Dendritic cell treated with granulocyte-macrophage colony-stimulating factor and Interleukin-4, amounts not matched to agents 40 ng/mL and 50 ng/mL, for 4 days (primary cell): ENCODE measurements at regions not wholly inside any gene's neighbourhood (a gene's known extent, or its start where the extent isn't known, plus 50 kb on each side); places are given as distances from the start of the nearest gene placed in this dataset.

Experiments
- H3K27ac Mint-ChIP-seq: one replicate; pipeline ENCODE4 v1.8.0; 2022; ENCODE audit warnings: mild to moderate bottlenecking, mixed read lengths
- H3K27me3 Mint-ChIP-seq: one replicate; pipeline ENCODE4 v1.8.0; 2022; ENCODE audit warnings: mild to moderate bottlenecking, mixed read lengths
- H3K36me3 Mint-ChIP-seq: one replicate; pipeline ENCODE4 v1.8.0; 2022; ENCODE audit warnings: low read depth, mixed read lengths
- H3K4me1 Mint-ChIP-seq: one replicate; pipeline ENCODE4 v1.8.0; 2022; ENCODE audit warnings: low read depth, mixed read lengths
- H3K4me3 Mint-ChIP-seq: one replicate; pipeline ENCODE4 v1.8.0; 2022; ENCODE audit warnings: mild to moderate bottlenecking, moderate library complexity, mixed read lengths
- H3K9me3 Mint-ChIP-seq: one replicate; pipeline ENCODE4 v1.8.0; 2022; ENCODE audit warnings: mixed read lengths
- intact Hi-C: fragments of 100-400 bp; cut with micrococcal nuclease; formaldehyde crosslinking; loops from one replicate; pipeline ENCODE4 v1.15.0; 2022

DNA sequence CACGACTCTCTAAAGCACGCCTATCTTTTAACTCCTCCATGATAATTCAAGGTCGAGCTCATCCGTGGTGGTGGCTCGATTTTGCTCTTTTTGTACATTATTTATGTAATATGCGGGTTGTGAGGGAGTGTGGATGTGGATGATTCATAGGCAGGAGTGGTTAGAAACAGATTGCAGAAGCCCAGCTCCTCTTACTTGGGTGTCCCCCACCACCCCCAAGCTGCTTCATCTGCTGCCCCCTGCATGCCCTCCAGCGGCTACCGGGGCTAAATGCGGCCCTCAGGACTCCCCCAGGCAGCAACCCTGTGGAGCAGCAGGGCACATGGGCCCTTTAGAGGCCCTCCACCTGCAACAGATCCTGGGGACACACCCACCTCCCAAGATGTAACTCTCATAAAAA is 111.5 kb upstream of the SELENOK start:
- no peaks in the 10 kb centered on the region for H3K4me1 Mint-ChIP-seq
- no peaks in the 10 kb centered on the region for H3K9me3 Mint-ChIP-seq
- no peak overlapping the region for H3K4me3 Mint-ChIP-seq
- peaks cover 6% of the 10 kb centered on the region for H3K27me3 Mint-ChIP-seq
- no peak overlapping the region for H3K27ac Mint-ChIP-seq
- intact Hi-C loops = no loop called here
- no peaks in the 10 kb centered on the region for H3K36me3 Mint-ChIP-seq

DNA sequence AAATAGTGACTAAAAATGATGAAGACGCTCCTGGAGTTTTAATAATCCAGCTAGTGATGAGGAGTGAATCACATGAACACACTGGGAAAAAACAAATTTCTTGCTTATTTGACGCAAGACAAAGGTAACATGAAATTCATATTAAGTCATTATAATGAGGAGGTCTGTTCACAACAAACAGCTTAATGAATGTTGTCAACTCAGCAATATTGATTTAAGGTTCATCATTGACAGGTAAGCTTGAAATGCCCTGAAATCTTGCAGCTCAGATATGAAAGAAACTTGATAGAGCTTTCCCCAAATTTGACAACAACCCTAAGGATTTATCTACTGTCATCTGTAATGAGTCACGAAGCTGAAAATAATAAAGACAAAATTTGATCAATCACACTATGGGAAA is 108.1 kb upstream of the SELENOK start:
- Mint-ChIP-seq H3K4me1 (peaks cover 6% of the 10 kb centered on the region), H3K4me3 (no peak overlapping the region), H3K27me3 (peaks cover 13% of the 10 kb centered on the region), H3K27ac (no peak overlapping the region), H3K36me3 (no peaks in the 10 kb centered on the region), H3K9me3 (no peaks in the 10 kb centered on the region)
- intact Hi-C loops = no loop called here

DNA sequence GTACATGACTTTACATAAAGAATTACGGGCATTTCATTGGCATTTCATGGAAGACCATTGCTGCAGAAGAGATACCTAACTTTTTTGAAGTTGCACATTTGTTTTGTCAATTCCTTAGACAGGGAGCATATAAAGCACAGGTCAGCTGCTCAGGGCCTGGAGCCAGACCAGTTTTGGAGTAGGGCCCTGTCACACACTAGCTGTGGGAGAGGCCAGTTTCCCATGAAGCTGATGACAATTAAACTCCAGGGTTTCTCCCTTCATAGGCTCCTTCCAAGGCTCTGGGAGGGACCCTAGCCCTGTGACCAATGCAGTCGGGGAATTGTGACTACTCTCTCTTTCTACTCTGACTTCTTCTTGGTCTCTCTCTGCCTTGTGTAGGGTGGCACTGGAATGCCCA is 107.3 kb upstream of the SELENOK start:
- Mint-ChIP-seq H3K4me3 (no peak overlapping the region), H3K36me3 (no peaks in the 10 kb centered on the region), H3K4me1 (peaks cover 6% of the 10 kb centered on the region), H3K27ac (no peak overlapping the region), H3K9me3 (no peaks in the 10 kb centered on the region), H3K27me3 (peaks cover 14% of the 10 kb centered on the region)
- intact Hi-C loops = no loop called here

DNA sequence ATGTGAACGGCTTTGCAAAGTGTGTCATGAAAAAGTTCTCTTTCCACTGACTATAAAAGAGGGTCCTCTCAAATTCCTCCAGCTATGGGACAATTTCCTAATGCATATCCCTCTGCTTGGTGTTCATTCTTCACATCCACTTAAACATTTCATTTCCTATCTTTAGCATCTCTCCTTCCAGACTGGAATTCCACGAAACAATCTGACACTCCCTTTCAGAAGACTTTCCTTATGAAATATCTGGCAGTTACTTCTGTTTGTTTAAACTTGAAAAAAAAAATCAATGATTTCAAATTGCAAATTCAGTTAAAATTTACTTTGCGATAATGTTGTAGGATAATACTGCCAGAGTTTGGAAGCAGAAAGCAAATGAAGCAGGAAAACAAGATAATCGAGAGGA is 105.8 kb upstream of the SELENOK start:
- intact Hi-C loops = no loop called here
- peaks cover 6% of the 10 kb centered on the region for H3K4me1 Mint-ChIP-seq
- no peak overlapping the region for H3K4me3 Mint-ChIP-seq
- H3K36me3 Mint-ChIP-seq = no peaks in the 10 kb centered on the region
- H3K9me3 Mint-ChIP-seq = no peaks in the 10 kb centered on the region
- H3K27ac Mint-ChIP-seq = no peak overlapping the region
- H3K27me3 Mint-ChIP-seq = peaks cover 15% of the 10 kb centered on the region

DNA sequence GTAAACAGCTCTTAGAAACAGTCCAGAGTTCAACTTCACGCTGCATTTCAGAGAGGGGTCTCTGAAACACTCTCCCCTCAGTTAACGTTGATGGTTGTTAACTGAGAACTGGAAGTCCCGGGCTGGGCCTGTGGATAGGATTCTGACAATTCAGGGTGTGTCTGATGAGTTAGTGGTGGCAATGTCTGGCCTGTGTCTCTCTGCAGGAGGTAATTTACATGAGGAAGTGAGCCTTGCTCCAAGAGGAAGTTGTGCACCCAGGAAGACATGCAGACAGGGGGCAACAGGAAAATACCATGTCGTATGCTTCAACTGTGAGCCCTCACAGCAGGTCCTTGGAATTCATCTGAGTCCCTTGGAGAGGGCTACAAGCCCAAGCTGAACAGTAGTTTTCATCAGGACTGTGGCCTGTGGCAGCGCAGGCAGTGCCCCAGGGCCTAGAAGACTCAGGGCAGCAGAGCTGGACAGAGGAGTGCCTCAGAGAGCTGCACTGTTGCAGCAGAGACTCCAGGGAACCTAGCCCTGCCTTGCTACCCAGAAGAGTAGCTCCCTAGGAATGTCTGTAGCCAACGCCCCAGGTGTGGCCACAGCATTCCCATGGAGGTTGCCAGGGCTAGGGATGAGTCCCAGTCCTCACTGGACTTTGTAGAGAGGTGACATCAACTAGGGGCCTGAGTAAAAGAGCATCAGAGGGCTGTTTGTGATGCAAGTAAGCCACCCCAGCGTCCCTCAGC is 104.6 kb upstream of the SELENOK start:
- Mint-ChIP-seq H3K4me3 (no peak overlapping the region), H3K9me3 (no peaks in the 10 kb centered on the region), H3K4me1 (peaks cover 6% of the 10 kb centered on the region), H3K36me3 (no peaks in the 10 kb centered on the region), H3K27ac (no peak overlapping the region), H3K27me3 (peaks cover 17% of the 10 kb centered on the region)
- intact Hi-C loops = no loop called here

- H3K4me1 Mint-ChIP-seq = peaks cover 6% of the 10 kb centered on the region
- no peaks in the 10 kb centered on the region for H3K9me3 Mint-ChIP-seq
- no peaks in the 10 kb centered on the region for H3K36me3 Mint-ChIP-seq
- no peak overlapping the region for H3K27ac Mint-ChIP-seq
- peaks cover 17% of the 10 kb centered on the region for H3K27me3 Mint-ChIP-seq
- no peak overlapping the region for H3K4me3 Mint-ChIP-seq
- intact Hi-C loops = no loop called here
Observed at GRCh38 chr3:53994986-53995603, 103.4 kb upstream of the SELENOK start.

GRCh38 chr3:53991240-53991639 is 99.6 kb upstream of the SELENOK start:
- peaks cover 4% of the 10 kb centered on the region for H3K4me1 Mint-ChIP-seq
- peaks cover 7% of the 10 kb centered on the region for H3K27me3 Mint-ChIP-seq
- no peaks in the 10 kb centered on the region for H3K9me3 Mint-ChIP-seq
- H3K36me3 Mint-ChIP-seq = no peaks in the 10 kb centered on the region
- no peak overlapping the region for H3K4me3 Mint-ChIP-seq
- no peak overlapping the region for H3K27ac Mint-ChIP-seq
- intact Hi-C loops = no loop called here

DNA sequence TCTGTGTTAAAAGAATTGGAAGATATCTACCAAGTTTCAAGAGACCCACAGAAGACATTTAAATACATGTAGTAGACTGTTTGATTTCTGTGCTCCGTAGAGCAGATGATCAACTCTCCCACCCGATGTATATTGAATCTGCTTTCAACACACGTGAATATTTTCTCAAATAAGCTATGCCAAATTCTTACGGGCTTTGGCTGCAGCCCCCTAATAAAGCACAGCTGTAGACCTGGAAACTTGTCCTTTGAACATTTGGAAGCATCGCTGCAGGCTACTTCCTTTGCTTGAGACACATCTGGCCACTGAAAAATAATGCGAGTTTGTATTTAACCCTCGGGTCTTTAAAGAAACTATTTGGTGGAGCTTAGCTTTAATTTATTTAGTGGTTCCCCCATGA is 98.3 kb upstream of the SELENOK start:
- intact Hi-C loops = no loop called here
- no peaks in the 10 kb centered on the region for H3K4me1 Mint-ChIP-seq

DNA sequence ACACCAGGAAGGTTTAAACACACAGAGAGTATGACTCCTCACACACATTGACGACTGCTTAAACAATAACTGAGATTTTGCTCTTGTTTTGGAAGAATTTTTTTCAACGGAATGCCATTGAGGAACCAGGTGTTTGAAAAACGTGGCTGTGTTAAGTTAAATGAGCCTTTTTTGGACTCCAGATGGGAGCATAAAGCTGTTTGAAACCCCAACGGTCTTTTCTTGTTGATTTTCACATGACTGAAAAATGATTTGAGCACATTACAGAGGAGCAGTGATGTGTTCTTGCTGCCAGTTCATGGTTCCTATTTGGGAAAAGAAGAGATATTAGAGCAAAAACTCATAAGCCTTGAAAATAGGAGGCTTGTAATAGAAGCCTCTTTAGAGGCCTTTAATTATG is 97.8 kb upstream of the SELENOK start:
- no peaks in the 10 kb centered on the region for H3K4me1 Mint-ChIP-seq
- no peaks in the 10 kb centered on the region for H3K36me3 Mint-ChIP-seq
- H3K27ac Mint-ChIP-seq = no peak overlapping the region
- H3K27me3 Mint-ChIP-seq = peaks cover 6% of the 10 kb centered on the region
- H3K9me3 Mint-ChIP-seq = peaks cover 3% of the 10 kb centered on the region
- intact Hi-C loops = no loop called here
- no peak overlapping the region for H3K4me3 Mint-ChIP-seq

More for the DNA sequence above, 98.3 kb upstream of the SELENOK start:
- Mint-ChIP-seq H3K4me3 (no peak overlapping the region), H3K27me3 (peaks cover 7% of the 10 kb centered on the region), H3K36me3 (no peaks in the 10 kb centered on the region), H3K9me3 (no peaks in the 10 kb centered on the region), H3K27ac (no peak overlapping the region)

DNA sequence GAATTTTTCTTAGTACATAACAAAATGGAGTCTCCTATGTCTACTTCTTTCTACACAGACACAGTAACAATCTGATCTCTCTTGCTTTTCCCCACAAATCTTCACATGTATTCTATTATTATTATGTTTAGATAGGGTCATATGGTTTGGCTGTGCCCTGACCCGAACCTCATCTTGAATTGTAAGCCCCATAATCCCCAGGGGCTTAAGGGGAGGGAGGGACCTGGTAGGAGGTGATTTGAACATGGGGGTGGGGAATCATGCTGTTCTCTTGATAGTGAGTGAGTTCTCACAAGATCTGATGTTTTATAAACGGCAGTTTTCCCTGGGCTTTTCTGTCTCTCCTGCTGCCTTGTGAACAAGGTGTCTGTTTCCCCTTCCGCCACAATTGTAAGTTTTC is 86.7 kb upstream of the SELENOK start:
- Mint-ChIP-seq H3K27ac (no peak overlapping the region), H3K4me3 (no peak overlapping the region), H3K4me1 (no peaks in the 10 kb centered on the region), H3K27me3 (peaks cover 7% of the 10 kb centered on the region), H3K9me3 (peaks cover 17% of the 10 kb centered on the region), H3K36me3 (no peaks in the 10 kb centered on the region)
- intact Hi-C loops = no loop called here

DNA sequence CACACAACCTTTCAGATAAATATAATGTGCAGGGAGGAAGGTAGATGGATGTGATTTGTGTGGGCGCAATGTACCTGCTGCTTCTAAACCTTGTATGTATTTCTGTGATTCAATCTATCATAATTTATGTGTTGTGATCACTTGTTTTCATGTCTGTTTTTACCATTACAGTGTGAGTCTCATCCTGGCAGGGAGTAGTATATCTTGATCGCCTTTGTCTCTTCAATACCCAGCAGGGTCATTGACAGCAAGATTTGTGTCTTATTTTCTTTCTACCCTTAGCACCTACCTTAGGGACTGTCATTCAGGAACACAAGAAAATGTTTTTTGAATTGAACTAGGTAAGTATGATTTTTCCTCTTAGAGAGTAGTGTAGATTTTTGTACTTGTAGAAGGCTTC is 83.7 kb upstream of the SELENOK start:
- Mint-ChIP-seq H3K36me3 (no peaks in the 10 kb centered on the region), H3K4me1 (no peaks in the 10 kb centered on the region), H3K4me3 (no peak overlapping the region), H3K27ac (no peak overlapping the region), H3K27me3 (peaks cover 7% of the 10 kb centered on the region), H3K9me3 (peaks cover 36% of the 10 kb centered on the region)
- intact Hi-C loops = no loop called here

GRCh38 chr3:53974324-53974723 is 82.7 kb upstream of the SELENOK start:
- intact Hi-C loops = no loop called here
- Mint-ChIP-seq H3K4me1 (no peaks in the 10 kb centered on the region), H3K27ac (no peak overlapping the region), H3K27me3 (peaks cover 5% of the 10 kb centered on the region), H3K36me3 (no peaks in the 10 kb centered on the region), H3K9me3 (peaks cover 36% of the 10 kb centered on the region), H3K4me3 (no peak overlapping the region)

DNA sequence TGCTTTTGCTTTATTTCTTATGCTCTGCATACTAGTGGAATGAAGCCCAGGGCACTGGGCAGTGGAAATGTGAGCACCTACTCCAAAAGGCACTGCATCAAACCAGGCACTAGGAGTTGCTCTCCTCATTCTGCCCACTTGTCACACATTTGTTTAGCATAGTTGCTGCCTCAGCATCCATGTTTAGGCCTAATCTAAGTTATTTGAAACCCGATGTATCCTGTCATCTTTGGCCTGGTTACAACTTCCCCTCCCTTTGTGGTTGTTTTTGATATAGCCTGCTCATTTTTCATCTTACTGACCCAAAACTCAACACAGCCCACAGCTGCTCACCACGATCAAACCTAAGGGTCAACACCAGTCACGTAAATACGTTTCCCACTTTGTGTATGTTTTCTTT is 82.2 kb upstream of the SELENOK start:
- H3K4me3 Mint-ChIP-seq = no peak overlapping the region
- no peaks in the 10 kb centered on the region for H3K36me3 Mint-ChIP-seq
- no peak overlapping the region for H3K27ac Mint-ChIP-seq
- H3K4me1 Mint-ChIP-seq = no peaks in the 10 kb centered on the region
- peaks cover 5% of the 10 kb centered on the region for H3K27me3 Mint-ChIP-seq
- intact Hi-C loops = no loop called here
- H3K9me3 Mint-ChIP-seq = peaks cover 36% of the 10 kb centered on the region

DNA sequence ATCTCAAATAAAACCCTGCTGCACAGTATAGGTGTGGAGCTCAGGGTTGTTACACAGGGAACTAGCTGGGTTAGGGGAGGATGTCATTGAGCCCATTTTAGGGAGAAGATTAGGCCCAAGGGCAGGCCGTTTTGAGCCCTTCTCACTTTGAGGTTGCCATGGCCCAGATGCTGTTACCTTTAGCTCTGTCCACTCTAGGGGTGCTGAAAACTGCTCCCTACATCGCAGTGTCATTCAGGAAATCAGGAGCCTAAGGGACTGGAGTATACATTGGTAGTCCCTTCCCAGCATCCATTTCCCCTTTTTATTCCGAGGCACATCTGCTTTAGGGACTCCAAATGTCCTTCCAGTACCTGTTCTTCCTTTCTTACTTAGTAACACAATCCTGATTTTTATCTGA is 79.0 kb upstream of the SELENOK start:
- peaks cover 51% of the 10 kb centered on the region for H3K9me3 Mint-ChIP-seq
- no peaks in the 10 kb centered on the region for H3K36me3 Mint-ChIP-seq
- H3K4me1 Mint-ChIP-seq = no peaks in the 10 kb centered on the region
- H3K27ac Mint-ChIP-seq = no peak overlapping the region
- intact Hi-C loops = no loop called here
- H3K4me3 Mint-ChIP-seq = no peak overlapping the region
- H3K27me3 Mint-ChIP-seq = no peaks in the 10 kb centered on the region

DNA sequence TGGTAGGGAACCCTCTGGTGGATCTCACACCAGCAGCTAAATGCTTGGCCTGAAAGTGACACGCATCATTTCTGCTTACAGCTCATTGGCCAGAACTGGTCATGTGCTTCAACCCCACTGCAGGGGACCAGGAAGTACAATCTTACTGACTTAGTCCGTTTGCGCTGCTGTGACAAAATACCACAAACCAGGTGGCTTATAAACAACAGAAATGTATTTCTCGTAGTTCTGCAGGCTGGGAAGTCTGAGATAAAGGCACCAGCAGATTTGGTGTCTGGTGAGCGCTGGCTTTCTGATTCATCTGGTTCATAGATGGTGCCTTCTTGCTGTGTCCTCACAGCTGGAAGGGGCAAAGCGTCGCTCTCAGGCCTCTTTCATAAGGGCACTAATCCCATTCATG is 77.4 kb upstream of the SELENOK start:
- Mint-ChIP-seq H3K4me1 (no peaks in the 10 kb centered on the region), H3K27ac (no peak overlapping the region), H3K4me3 (no peak overlapping the region), H3K27me3 (no peaks in the 10 kb centered on the region), H3K9me3 (peaks cover 48% of the 10 kb centered on the region), H3K36me3 (no peaks in the 10 kb centered on the region)
- intact Hi-C loops = no loop called here
